ENCODE measurements at regions not wholly inside any gene's neighbourhood (a gene's known extent, or its start where the extent isn't known, plus 50 kb on each side); places are given as distances from the start of the nearest gene placed in this dataset.

- no peak for DNase-seq (ENCODE audit: low read depth in 4 of 6, low spot score in 6 of 6)
- Histone ChIP-seq H3K27ac (ENCODE audit: low read depth, low read length) (no peak overlapping the region), H3K4me1 (ENCODE audit: control insufficient read depth, insufficient read depth, low read length) (peaks cover 13% of the 10 kb centered on the region), H3K36me3 (ENCODE audit: control insufficient read depth, insufficient read depth, low read length) (no peaks in the 10 kb centered on the region), H3K4me3 (ENCODE audit: low read depth, low read length) (no peak overlapping the region), H3K27me3 (ENCODE audit: control insufficient read depth, insufficient read depth, low read length) (peaks cover 15% of the 10 kb centered on the region), H3K9me3 (ENCODE audit: control insufficient read depth, insufficient read depth, low read length) (no peaks in the 10 kb centered on the region)
Measured at GRCh38 chr1:200305806-200306205, 104.0 kb downstream of the ZNF281 start.

- whole genome bisulfite sequencing (ENCODE audit: insufficient coverage) = 75% methylated on average over 1 of the region's 1 CpG
- peak in 1 of 6 donors; percentile 55 for DNase-seq (ENCODE audit: low read depth in 4 of 6, low spot score in 6 of 6)
Measured at GRCh38 chr1:200304171-200304570, 105.7 kb downstream of the ZNF281 start.

DNA sequence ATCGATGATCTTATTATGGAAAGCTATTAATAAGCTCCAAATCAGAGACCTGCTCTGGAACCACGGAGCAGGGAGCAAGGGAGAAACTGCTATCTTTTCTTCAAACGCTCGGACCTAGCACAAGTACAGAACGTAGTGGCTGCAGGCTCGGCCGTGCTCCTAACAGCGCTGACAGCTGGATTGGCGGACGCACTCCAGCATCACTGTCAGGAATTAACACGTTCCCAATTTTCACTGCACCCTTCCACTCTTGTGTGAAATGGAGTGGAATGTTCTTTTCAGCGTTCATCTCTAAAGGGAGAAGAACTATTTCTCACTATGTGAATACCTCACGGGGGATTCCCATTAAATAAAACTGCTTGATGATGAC is 106.9 kb downstream of the ZNF281 start:
- Histone ChIP-seq H3K9me3 (ENCODE audit: control insufficient read depth, insufficient read depth, low read length) (no peaks in the 10 kb centered on the region), H3K4me1 (ENCODE audit: control insufficient read depth, insufficient read depth, low read length) (peaks cover 13% of the 10 kb centered on the region), H3K36me3 (ENCODE audit: control insufficient read depth, insufficient read depth, low read length) (no peaks in the 10 kb centered on the region), H3K27ac (ENCODE audit: low read depth, low read length) (no peak overlapping the region), H3K27me3 (ENCODE audit: control insufficient read depth, insufficient read depth, low read length) (peaks cover 15% of the 10 kb centered on the region), H3K4me3 (ENCODE audit: low read depth, low read length) (peak overlapping the region; percentile 35)
- WGBS (ENCODE audit: insufficient coverage) = 34% methylated on average over 3 of the region's 13 CpGs
- DNase-seq (ENCODE audit: low read depth in 4 of 6, low spot score in 6 of 6) = peak in 4 of 6 donors; percentile 22 to 81 (median 46)

More at GRCh38 chr1:200304171-200304570, 105.7 kb downstream of the ZNF281 start:
- H3K9me3 ChIP-seq (ENCODE audit: control insufficient read depth, insufficient read depth, low read length) = no peaks in the 10 kb centered on the region
- H3K4me1 ChIP-seq (ENCODE audit: control insufficient read depth, insufficient read depth, low read length) = peaks cover 13% of the 10 kb centered on the region
- H3K4me3 ChIP-seq (ENCODE audit: low read depth, low read length) = no peak overlapping the region
- H3K27me3 ChIP-seq (ENCODE audit: control insufficient read depth, insufficient read depth, low read length) = peaks cover 15% of the 10 kb centered on the region
- H3K36me3 ChIP-seq (ENCODE audit: control insufficient read depth, insufficient read depth, low read length) = no peaks in the 10 kb centered on the region
- no peak overlapping the region for H3K27ac ChIP-seq (ENCODE audit: low read depth, low read length)

- peak overlapping the region; percentile 35 for H3K4me3 ChIP-seq (ENCODE audit: low read depth, low read length)
- 0% methylated on average over 32 of the region's 36 CpGs for WGBS (ENCODE audit: insufficient coverage)
- no peaks in the 10 kb centered on the region for H3K9me3 ChIP-seq (ENCODE audit: control insufficient read depth, insufficient read depth, low read length)
- H3K27me3 ChIP-seq (ENCODE audit: control insufficient read depth, insufficient read depth, low read length) = peaks cover 15% of the 10 kb centered on the region
- peaks cover 13% of the 10 kb centered on the region for H3K4me1 ChIP-seq (ENCODE audit: control insufficient read depth, insufficient read depth, low read length)
- DNase-seq (ENCODE audit: low read depth in 4 of 6, low spot score in 6 of 6) = peak in 4 of 6 donors; percentile 14 to 75 (median 60)
- no peak overlapping the region for H3K27ac ChIP-seq (ENCODE audit: low read depth, low read length)
- H3K36me3 ChIP-seq (ENCODE audit: control insufficient read depth, insufficient read depth, low read length) = no peaks in the 10 kb centered on the region
Measured at GRCh38 chr1:200302192-200302920, 107.5 kb downstream of the ZNF281 start.

DNA sequence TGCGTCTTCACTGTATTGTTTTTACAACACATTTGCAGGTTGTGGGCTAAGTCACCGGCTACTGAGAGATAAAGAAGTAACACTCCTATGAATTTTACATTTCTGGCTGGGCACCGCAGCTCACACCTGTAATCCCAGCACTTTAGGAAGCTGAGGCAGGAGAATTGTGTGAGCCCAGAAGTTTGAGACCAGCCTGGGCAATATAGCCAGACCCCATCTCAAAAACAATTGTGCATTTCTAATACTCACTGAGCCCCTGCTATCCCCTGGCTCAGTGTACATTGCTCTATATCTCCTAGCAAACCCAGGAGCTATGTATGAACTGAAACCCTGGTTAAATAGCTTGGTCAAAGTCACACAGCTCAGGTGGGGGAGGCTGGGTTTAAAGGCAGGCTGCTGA is 108.7 kb downstream of the ZNF281 start:
- H3K27ac ChIP-seq (ENCODE audit: low read depth, low read length) = no peak overlapping the region
- H3K36me3 ChIP-seq (ENCODE audit: control insufficient read depth, insufficient read depth, low read length) = no peaks in the 10 kb centered on the region
- H3K4me1 ChIP-seq (ENCODE audit: control insufficient read depth, insufficient read depth, low read length) = peaks cover 13% of the 10 kb centered on the region
- no CpG with 5 or more reads among the region's 3 CpGs for WGBS (ENCODE audit: insufficient coverage)
- peaks cover 15% of the 10 kb centered on the region for H3K27me3 ChIP-seq (ENCODE audit: control insufficient read depth, insufficient read depth, low read length)
- DNase-seq (ENCODE audit: low read depth in 4 of 6, low spot score in 6 of 6) = no peak
- no peaks in the 10 kb centered on the region for H3K9me3 ChIP-seq (ENCODE audit: control insufficient read depth, insufficient read depth, low read length)
- no peak overlapping the region for H3K4me3 ChIP-seq (ENCODE audit: low read depth, low read length)

DNA sequence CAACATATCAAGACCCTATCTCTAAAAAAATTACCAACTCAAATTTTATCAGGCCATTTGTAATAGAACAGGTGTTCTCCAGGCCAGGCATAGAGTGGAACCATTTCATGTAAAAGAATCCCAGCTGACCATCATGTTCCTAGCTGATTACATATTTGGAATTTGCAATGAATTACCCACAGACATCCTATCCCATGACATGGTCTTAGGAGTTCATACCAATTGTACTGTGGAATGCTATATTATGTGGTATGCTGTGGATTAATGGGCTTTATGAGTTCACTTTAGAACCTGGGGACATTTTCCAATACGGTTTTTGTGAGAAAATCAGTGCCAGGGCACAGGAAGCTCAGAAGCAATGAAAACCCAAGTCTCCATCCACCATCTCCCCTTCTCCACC is 110.3 kb downstream of the ZNF281 start:
- H3K27me3 ChIP-seq (ENCODE audit: control insufficient read depth, insufficient read depth, low read length) = peaks cover 15% of the 10 kb centered on the region
- H3K9me3 ChIP-seq (ENCODE audit: control insufficient read depth, insufficient read depth, low read length) = no peaks in the 10 kb centered on the region
- H3K36me3 ChIP-seq (ENCODE audit: control insufficient read depth, insufficient read depth, low read length) = no peaks in the 10 kb centered on the region
- no CpG with 5 or more reads among the region's 1 CpG for WGBS (ENCODE audit: insufficient coverage)
- no peak overlapping the region for H3K27ac ChIP-seq (ENCODE audit: low read depth, low read length)
- H3K4me3 ChIP-seq (ENCODE audit: low read depth, low read length) = no peak overlapping the region
- H3K4me1 ChIP-seq (ENCODE audit: control insufficient read depth, insufficient read depth, low read length) = peaks cover 13% of the 10 kb centered on the region
- no peak for DNase-seq (ENCODE audit: low read depth in 4 of 6, low spot score in 6 of 6)

DNA sequence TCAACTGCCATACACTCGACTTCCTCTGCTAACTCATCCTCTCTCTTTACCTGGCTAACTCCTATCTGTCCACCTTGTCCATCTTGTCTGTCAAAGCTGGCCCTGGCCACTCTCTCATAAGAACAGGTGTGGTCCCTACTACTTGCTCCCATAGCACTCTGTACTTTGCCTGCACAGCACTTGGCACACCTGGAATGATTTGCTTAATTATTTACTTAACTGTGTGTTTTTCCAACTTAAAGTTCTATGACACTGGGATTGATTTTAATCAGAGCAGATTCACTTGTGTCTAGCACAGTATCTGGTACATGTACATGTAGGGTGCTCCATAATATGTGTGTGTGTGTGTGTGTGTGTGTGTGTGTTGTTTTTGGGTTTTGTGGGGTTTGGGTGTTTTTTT is 111.6 kb downstream of the ZNF281 start:
- Histone ChIP-seq H3K4me1 (ENCODE audit: control insufficient read depth, insufficient read depth, low read length) (peaks cover 10% of the 10 kb centered on the region), H3K27ac (ENCODE audit: low read depth, low read length) (no peak overlapping the region), H3K36me3 (ENCODE audit: control insufficient read depth, insufficient read depth, low read length) (no peaks in the 10 kb centered on the region), H3K27me3 (ENCODE audit: control insufficient read depth, insufficient read depth, low read length) (peaks cover 15% of the 10 kb centered on the region), H3K9me3 (ENCODE audit: control insufficient read depth, insufficient read depth, low read length) (no peaks in the 10 kb centered on the region), H3K4me3 (ENCODE audit: low read depth, low read length) (no peak overlapping the region)
- DNase-seq (ENCODE audit: low read depth in 4 of 6, low spot score in 6 of 6) = no peak
- WGBS (ENCODE audit: insufficient coverage) = 82% methylated on average over 1 of the region's 1 CpG

- Histone ChIP-seq H3K27ac (ENCODE audit: low read depth, low read length) (no peak overlapping the region), H3K36me3 (ENCODE audit: control insufficient read depth, insufficient read depth, low read length) (no peaks in the 10 kb centered on the region), H3K27me3 (ENCODE audit: control insufficient read depth, insufficient read depth, low read length) (peaks cover 3% of the 10 kb centered on the region), H3K9me3 (ENCODE audit: control insufficient read depth, insufficient read depth, low read length) (no peaks in the 10 kb centered on the region), H3K4me3 (ENCODE audit: low read depth, low read length) (no peak overlapping the region), H3K4me1 (ENCODE audit: control insufficient read depth, insufficient read depth, low read length) (no peaks in the 10 kb centered on the region)
- no CpG with 5 or more reads among the region's 2 CpGs for WGBS (ENCODE audit: insufficient coverage)
- no peak for DNase-seq (ENCODE audit: low read depth in 4 of 6, low spot score in 6 of 6)
Measured at GRCh38 chr1:200296091-200296661, 113.7 kb downstream of the ZNF281 start.

GRCh38 chr1:200294241-200294640 is 115.6 kb downstream of the ZNF281 start:
- Histone ChIP-seq H3K36me3 (ENCODE audit: control insufficient read depth, insufficient read depth, low read length) (no peaks in the 10 kb centered on the region), H3K4me3 (ENCODE audit: low read depth, low read length) (no peak overlapping the region), H3K27me3 (ENCODE audit: control insufficient read depth, insufficient read depth, low read length) (no peaks in the 10 kb centered on the region), H3K27ac (ENCODE audit: low read depth, low read length) (no peak overlapping the region), H3K4me1 (ENCODE audit: control insufficient read depth, insufficient read depth, low read length) (no peaks in the 10 kb centered on the region), H3K9me3 (ENCODE audit: control insufficient read depth, insufficient read depth, low read length) (no peaks in the 10 kb centered on the region)
- WGBS (ENCODE audit: insufficient coverage) = 100% methylated on average over 1 of the region's 2 CpGs
- DNase-seq (ENCODE audit: low read depth in 4 of 6, low spot score in 6 of 6) = no peak

DNA sequence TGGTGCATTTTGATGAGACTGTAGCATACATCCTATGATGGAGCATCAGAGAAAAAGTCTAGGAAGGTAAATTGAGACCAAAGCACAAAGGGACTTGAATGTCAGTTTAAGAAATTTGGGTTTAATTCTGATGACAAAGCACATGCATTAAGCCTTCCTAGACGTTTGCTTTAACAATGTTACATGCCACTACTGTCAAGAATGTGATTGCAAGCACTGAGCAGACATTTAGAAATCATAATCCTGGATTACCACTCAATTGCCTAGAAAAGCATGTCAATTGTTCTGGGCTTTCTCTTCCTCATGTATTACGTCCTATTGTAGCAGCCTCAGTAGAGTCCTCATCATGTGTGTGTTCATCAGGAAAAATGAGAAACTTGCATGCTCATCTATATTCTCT is 117.1 kb downstream of the ZNF281 start:
- Histone ChIP-seq H3K9me3 (ENCODE audit: control insufficient read depth, insufficient read depth, low read length) (no peaks in the 10 kb centered on the region), H3K36me3 (ENCODE audit: control insufficient read depth, insufficient read depth, low read length) (no peaks in the 10 kb centered on the region), H3K4me1 (ENCODE audit: control insufficient read depth, insufficient read depth, low read length) (no peaks in the 10 kb centered on the region), H3K4me3 (ENCODE audit: low read depth, low read length) (no peak overlapping the region), H3K27ac (ENCODE audit: low read depth, low read length) (no peak overlapping the region), H3K27me3 (ENCODE audit: control insufficient read depth, insufficient read depth, low read length) (no peaks in the 10 kb centered on the region)
- WGBS (ENCODE audit: insufficient coverage) = no CpG with 5 or more reads among the region's 2 CpGs
- DNase-seq (ENCODE audit: low read depth in 4 of 6, low spot score in 6 of 6) = no peak
